Motor neuron (in vitro differentiated cells): ENCODE measurements at regions not wholly inside any gene's neighbourhood (a gene's known extent, or its start where the extent isn't known, plus 50 kb on each side); places are given as distances from the start of the nearest gene placed in this dataset.
A peak's percentile ranks its signal among the peaks of the same experiment; 100 is the strongest.

Source experiments
- ATAC-seq, 8 experiments: fragments of 200-7000 bp; cut with Tn5 transposase; replicated peaks in 6 of 8; 2 replicates each; pipeline ENCODE4 v1.8.0; 2021; ENCODE audit warnings: mild to moderate bottlenecking in 8 of 8, moderate library complexity in 8 of 8
- H3K27ac ChIP-seq, 2 donors: fragments of 250-450 bp; sonication (Bioruptor Pico); 2 replicates each; pipeline ENCODE4 v1.9.0; 2021; ENCODE audit warnings: antibody characterized with exemption in 2 of 2, mild to moderate bottlenecking in 2 of 2, moderate library complexity in 1 of 2
- H3K4me1 ChIP-seq, 2 donors: fragments of 250-450 bp; sonication (Bioruptor Pico); replicated peaks in 1 of 2; 2 replicates each; pipeline ENCODE4 v1.6.1; 2021; ENCODE audit warnings: antibody characterized with exemption in 2 of 2, mild to moderate bottlenecking in 2 of 2, moderate library complexity in 1 of 2
- H3K4me3 ChIP-seq, 5 donors: fragments of 250-450 bp; sonication (Bioruptor Pico); 2 replicates each; pipeline ENCODE4 v1.9.0; 2021; ENCODE audit warnings: antibody characterized with exemption in 5 of 5, mild to moderate bottlenecking in 5 of 5, moderate library complexity in 4 of 5
- WGBS, 10 experiments: fragments of 450-650 bp; shearing (Covaris generic); methylation state at CpG; one replicate each; pipeline ENCODE4 v1.0.0; 2022; 5-methylcytosine and 5-hydroxymethylcytosine counted together
- in situ Hi-C, 9 experiments: fragments of 400-800 bp; cut with MboI; loops; one replicate each; pipeline ENCODE4 v1.15.0; 2021; ENCODE audit warnings: low sequenced_read_pairs in 9 of 9, low pct_unique_long_range_greater_than_20kb in 2 of 9; ENCODE audit not compliant: unreplicated experiment in 9 of 9

- H3K4me3 ChIP-seq = no peak overlapping the region
- in situ Hi-C loops = no loop called here
- ATAC-seq = no peak
- no peak overlapping the region for H3K27ac ChIP-seq
- peaks cover 6 to 7% of the 10 kb centered on the region in 2 donors for H3K4me1 ChIP-seq
- 40 to 100% (median 81%) methylated on average over 1 to 5 of the region's 5 CpGs; no CpG with 5 or more reads in 3 of the 10 experiments for WGBS, 10 experiments
Observed at GRCh38 chr1:228960705-228961104, 225.4 kb downstream of the RHOU start.

- in situ Hi-C loops = no loop called here
- ATAC-seq = no peak
- H3K4me1 ChIP-seq = peaks cover 6 to 7% of the 10 kb centered on the region in 2 donors
- WGBS, 10 experiments = 81 to 100% (median 93%) methylated on average over 3 to 6 of the region's 6 CpGs
- H3K27ac ChIP-seq = no peak overlapping the region
- no peak overlapping the region for H3K4me3 ChIP-seq
Observed at GRCh38 chr1:228961511-228961910, 226.2 kb downstream of the RHOU start.

- WGBS, 10 experiments = 0 to 100% (median 72%) methylated on average over 1 to 2 of the region's 2 CpGs; no CpG with 5 or more reads in 4 of the 10 experiments
- in situ Hi-C loops = no loop called here
- H3K27ac ChIP-seq = no peak overlapping the region
- peak in 2 of 8 experiments; percentile 3 to 17 for ATAC-seq
- no peak overlapping the region for H3K4me3 ChIP-seq
- peaks cover 6 to 9% of the 10 kb centered on the region in 2 donors for H3K4me1 ChIP-seq
Observed at GRCh38 chr1:228963795-228964177, 228.5 kb downstream of the RHOU start.

GRCh38 chr1:228964178-228965089 lies 229.2 kb downstream of the RHOU start:
- Histone ChIP-seq H3K4me3 (no peak overlapping the region), H3K27ac (peak overlapping the region in 1 of 2 donors; percentile 15), H3K4me1 (peaks cover 6 to 10% of the 10 kb centered on the region in 2 donors)
- ATAC-seq = peak; percentile 58 to 99 (median 80)
- in situ Hi-C loops = no loop called here
- WGBS, 10 experiments = 36 to 89% (median 73%) methylated on average over 2 to 12 of the region's 12 CpGs; no CpG with 5 or more reads in 1 of the 10 experiments

- peak in 5 of 8 experiments; percentile 41 to 67 (median 51) for ATAC-seq
Observed at GRCh38 chr1:228968891-228969606, 233.8 kb downstream of the RHOU start.

GRCh38 chr1:228969953-228970800 lies 234.9 kb downstream of the RHOU start:
- in situ Hi-C loops = no loop called here
- no peak for ATAC-seq
- no peak overlapping the region for H3K4me3 ChIP-seq
- 34 to 100% (median 89%) methylated on average over 3 to 10 of the region's 11 CpGs for WGBS, 10 experiments
- H3K27ac ChIP-seq = no peak overlapping the region
- H3K4me1 ChIP-seq = peaks cover 10 to 16% of the 10 kb centered on the region in 2 donors

More at GRCh38 chr1:228968891-228969606, 233.8 kb downstream of the RHOU start:
- Histone ChIP-seq H3K4me3 (no peak overlapping the region), H3K4me1 (peaks cover 9 to 15% of the 10 kb centered on the region in 2 donors), H3K27ac (peak overlapping the region in 1 of 2 donors; percentile 21)
- 0 to 87% (median 61%) methylated on average over 2 to 13 of the region's 15 CpGs for WGBS, 10 experiments
- in situ Hi-C loops = no loop called here

- H3K27ac ChIP-seq = no peak overlapping the region
- ATAC-seq = no peak
- H3K4me1 ChIP-seq = peaks cover 10 to 27% of the 10 kb centered on the region in 2 donors
- no peak overlapping the region for H3K4me3 ChIP-seq
- in situ Hi-C loops = no loop called here
- WGBS, 10 experiments = 80 to 100% (median 100%) methylated on average over 1 to 2 of the region's 2 CpGs; no CpG with 5 or more reads in 4 of the 10 experiments
Observed at GRCh38 chr1:228972576-228972975, 237.3 kb downstream of the RHOU start.

GRCh38 chr1:228974273-228974672 lies 239.0 kb downstream of the RHOU start:
- Histone ChIP-seq H3K27ac (no peak overlapping the region), H3K4me3 (no peak overlapping the region), H3K4me1 (peaks cover 10 to 23% of the 10 kb centered on the region in 2 donors)
- in situ Hi-C loops = no loop called here
- 66 to 100% (median 72%) methylated on average over 3 to 6 of the region's 7 CpGs; no CpG with 5 or more reads in 4 of the 10 experiments for WGBS, 10 experiments
- ATAC-seq = peak in 5 of 8 experiments; percentile 19 to 67 (median 40)

- no peak overlapping the region for H3K4me3 ChIP-seq
- no peak for ATAC-seq
- H3K27ac ChIP-seq = no peak overlapping the region
- peaks cover 16 to 28% of the 10 kb centered on the region in 2 donors for H3K4me1 ChIP-seq
- 74 to 100% (median 90%) methylated on average over 2 to 6 of the region's 8 CpGs; no CpG with 5 or more reads in 3 of the 10 experiments for WGBS, 10 experiments
- in situ Hi-C loops = no loop called here
Observed at GRCh38 chr1:228975238-228975907, 240.1 kb downstream of the RHOU start.

GRCh38 chr1:228976316-228976715 lies 241.0 kb downstream of the RHOU start:
- no peak for ATAC-seq
- in situ Hi-C loops = no loop called here
- no peak overlapping the region for H3K27ac ChIP-seq
- peaks cover 16 to 33% of the 10 kb centered on the region in 2 donors for H3K4me1 ChIP-seq
- H3K4me3 ChIP-seq = no peak overlapping the region
- 50 to 100% (median 86%) methylated on average over 2 to 5 of the region's 6 CpGs; no CpG with 5 or more reads in 3 of the 10 experiments for WGBS, 10 experiments

- Histone ChIP-seq H3K4me3 (no peak overlapping the region), H3K4me1 (peaks cover 16 to 33% of the 10 kb centered on the region in 2 donors), H3K27ac (no peak overlapping the region)
- 77 to 100% (median 85%) methylated on average over 1 to 8 of the region's 8 CpGs; no CpG with 5 or more reads in 1 of the 10 experiments for WGBS, 10 experiments
- no peak for ATAC-seq
- in situ Hi-C loops = no loop called here
Observed at GRCh38 chr1:228977307-228977706, 242.0 kb downstream of the RHOU start.

GRCh38 chr1:228977741-228978140 lies 242.5 kb downstream of the RHOU start:
- 86 to 100% (median 100%) methylated on average over 1 to 3 of the region's 3 CpGs; no CpG with 5 or more reads in 4 of the 10 experiments for WGBS, 10 experiments
- in situ Hi-C loops = no loop called here
- peaks cover 16 to 33% of the 10 kb centered on the region in 2 donors for H3K4me1 ChIP-seq
- ATAC-seq = no peak
- no peak overlapping the region for H3K27ac ChIP-seq
- no peak overlapping the region for H3K4me3 ChIP-seq
